Neural cell (in vitro differentiated cells): ENCODE measurements at regions not wholly inside any gene's neighbourhood (a gene's known extent, or its start where the extent isn't known, plus 50 kb on each side); places are given as distances from the start of the nearest gene placed in this dataset.

Source experiments
- H2AFZ ChIP-seq: fragments of 200-600, 300-800 bp; sonication (generic), shearing (Covaris generic); 2 replicates; pipeline ENCODE4 v1.6.0; 2014; ENCODE audit warnings: low read depth, mild to moderate bottlenecking, antibody characterized with exemption, low read length, moderate library complexity
- H3F3A ChIP-seq: fragments of 200-600 bp; shearing (Covaris generic); 2 replicates; pipeline ENCODE4 v1.6.1; 2016; ENCODE audit warnings: mild to moderate bottlenecking, moderate library complexity, mixed read lengths, antibody characterized with exemption, low read length; ENCODE audit not compliant: insufficient read depth, poor library complexity, severe bottlenecking
- H3K27ac ChIP-seq: fragments of 200-600, 300-800 bp; sonication (generic), shearing (Covaris generic); 2 replicates; pipeline ENCODE4 v1.5.1; 2014; ENCODE audit warnings: mild to moderate bottlenecking, low read length, moderate library complexity
- H3K27me3 ChIP-seq: fragments of 300-800, 200-600 bp; sonication (generic), shearing (Covaris generic); 2 replicates; pipeline ENCODE4 v1.6.0; 2014; ENCODE audit warnings: mild to moderate bottlenecking, low read depth, low read length, moderate library complexity; ENCODE audit not compliant: insufficient read depth
- H3K36me3 ChIP-seq: fragments of 300-800, 200-600 bp; sonication (generic), shearing (Covaris generic); 2 replicates; pipeline ENCODE4 v1.5.1; 2014; ENCODE audit warnings: mild to moderate bottlenecking, antibody characterized with exemption, low read length, moderate library complexity; ENCODE audit not compliant: insufficient read depth
- H3K4me2 ChIP-seq: fragments of 300-800, 200-600 bp; sonication (generic), shearing (Covaris generic); 2 replicates; pipeline ENCODE4 v1.6.0; 2014; ENCODE audit warnings: mild to moderate bottlenecking, low read length
- H3K4me3 ChIP-seq: fragments of 300-800, 200-600 bp; sonication (generic), shearing (Covaris generic); 2 replicates; pipeline ENCODE4 v1.5.1; 2014; ENCODE audit warnings: mild to moderate bottlenecking, low read length, moderate library complexity
- H3K79me2 ChIP-seq: fragments of 200-600 bp; shearing (Covaris generic); replicated peaks from 2 replicates; pipeline ENCODE4 v1.6.0; 2014; ENCODE audit warnings: mild to moderate bottlenecking, low read length, moderate library complexity; ENCODE audit not compliant: insufficient read depth
- H3K9ac ChIP-seq: fragments of 300-800, 200-600 bp; sonication (generic), shearing (Covaris generic); 2 replicates; pipeline ENCODE4 v1.6.1; 2016; ENCODE audit warnings: mild to moderate bottlenecking, low read length, mixed read lengths
- H3K9me2 ChIP-seq: fragments of 200-600 bp; shearing (Covaris generic); 2 replicates; pipeline ENCODE4 v1.6.1; 2016; ENCODE audit warnings: mild to moderate bottlenecking, low read length, mixed read lengths; ENCODE audit not compliant: insufficient read depth
- H3K9me3 ChIP-seq: fragments of 200-600, 300-800 bp; sonication (generic), shearing (Covaris generic); 2 replicates; pipeline ENCODE4 v1.6.1; 2016; ENCODE audit warnings: mild to moderate bottlenecking, mixed run types, low read length, moderate library complexity, mixed read lengths
- H4K20me1 ChIP-seq: fragments of 200-600 bp; shearing (Covaris generic); 2 replicates; pipeline ENCODE4 v1.6.1; 2016; ENCODE audit warnings: mild to moderate bottlenecking, mixed run types; ENCODE audit not compliant: insufficient read depth
- CTCF ChIP-seq: fragments of 450-650 bp; IDR thresholded peaks from 2 replicates; pipeline ENCODE4 v1.5.1; 2014; ENCODE audit warnings: antibody characterized with exemption, mild to moderate bottlenecking, moderate library complexity; ENCODE audit not compliant: poor library complexity, severe bottlenecking
- EP300 ChIP-seq: fragments of 450-650 bp; conservative IDR thresholded peaks from 2 replicates; pipeline ENCODE4 v1.6.1; 2014; ENCODE audit warnings: antibody characterized with exemption, mild to moderate bottlenecking, moderate library complexity; ENCODE audit not compliant: poor library complexity, severe bottlenecking
- EZH2 ChIP-seq: fragments of 200-600, 300-800 bp; shearing (Covaris generic), sonication (generic); IDR thresholded peaks from 2 replicates; pipeline ENCODE4 v1.6.1; 2014; ENCODE audit warnings: antibody characterized with exemption, low read length, borderline replicate concordance, mild to moderate bottlenecking; ENCODE audit not compliant: insufficient read depth, poor library complexity, severe bottlenecking
- MXI1 ChIP-seq: fragments of 450-650 bp; conservative IDR thresholded peaks from 2 replicates; pipeline ENCODE4 v1.6.1; 2014; ENCODE audit warnings: antibody characterized with exemption, mild to moderate bottlenecking; ENCODE audit not compliant: poor library complexity, severe bottlenecking
- POLR2AphosphoS5 ChIP-seq: IDR thresholded peaks from 2 replicates; pipeline ENCODE4 v1.6.1; 2012
- RAD21 ChIP-seq: fragments of 450-650 bp; conservative IDR thresholded peaks from 2 replicates; pipeline ENCODE4 v1.6.1; 2014; ENCODE audit warnings: antibody characterized with exemption, mild to moderate bottlenecking, moderate library complexity
- REST ChIP-seq: IDR thresholded peaks from 2 replicates; pipeline ENCODE4 v1.6.1; 2012; ENCODE audit warnings: borderline replicate concordance
- SMC3 ChIP-seq: fragments of 450-650 bp; conservative IDR thresholded peaks from 2 replicates; pipeline ENCODE4 v1.6.1; 2014; ENCODE audit warnings: antibody characterized with exemption, mild to moderate bottlenecking, moderate library complexity; ENCODE audit not compliant: poor library complexity
- TAF1 ChIP-seq: IDR thresholded peaks from 2 replicates; pipeline ENCODE4 v1.6.1; 2012; ENCODE audit warnings: low read depth

DNA sequence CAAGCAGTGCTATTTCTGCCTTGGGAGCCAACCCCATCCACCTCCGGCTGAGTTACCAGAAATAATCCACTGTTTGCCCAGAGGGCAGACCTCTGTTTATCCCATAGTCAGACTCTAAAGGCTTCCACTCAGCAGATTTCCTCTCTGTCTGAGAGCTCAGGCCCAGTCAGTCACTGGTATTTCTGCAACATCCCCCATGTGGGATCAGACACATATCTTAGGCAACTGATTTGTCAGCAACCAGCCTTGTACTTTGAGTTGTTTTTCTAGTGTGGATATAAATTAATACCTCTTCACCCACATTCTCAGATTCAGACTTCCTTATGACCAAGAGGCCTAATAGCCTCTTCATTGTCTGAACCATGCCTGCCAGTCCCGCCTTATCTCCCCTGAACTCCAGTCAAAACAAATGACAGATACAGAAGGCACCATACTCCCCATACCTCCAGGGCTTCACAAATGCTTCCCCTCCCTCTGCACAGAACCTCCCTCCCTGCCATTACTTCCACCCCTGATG lies 193.6 kb downstream of the FAM76B start:
- no peaks in the 10 kb centered on the region for H3K27me3 ChIP-seq
- no peaks in the 10 kb centered on the region for H4K20me1 ChIP-seq
- no peak overlapping the region for H2AFZ ChIP-seq
- no peak for TF ChIP-seq RAD21
- TF ChIP-seq POLR2AphosphoS5 = no peak
- no peak for TF ChIP-seq MXI1
- no peak for TF ChIP-seq EP300
- no peak for TF ChIP-seq CTCF
- no peak for TF ChIP-seq EZH2
- TF ChIP-seq TAF1 = no peak
- no peak for TF ChIP-seq SMC3
- no peak for TF ChIP-seq REST
- no peaks in the 10 kb centered on the region for H3K79me2 ChIP-seq
- no peak overlapping the region for H3K4me2 ChIP-seq
- H3K9me2 ChIP-seq = no peaks in the 10 kb centered on the region
- H3K36me3 ChIP-seq = no peaks in the 10 kb centered on the region
- H3K9ac ChIP-seq = no peak overlapping the region
- H3K27ac ChIP-seq = no peak overlapping the region
- no peaks in the 10 kb centered on the region for H3K9me3 ChIP-seq
- H3K4me3 ChIP-seq = no peak overlapping the region
- no peaks in the 10 kb centered on the region for H3F3A ChIP-seq

- H3K79me2 ChIP-seq = no peaks in the 10 kb centered on the region
- H3K27me3 ChIP-seq = no peaks in the 10 kb centered on the region
- H4K20me1 ChIP-seq = no peaks in the 10 kb centered on the region
- TF ChIP-seq POLR2AphosphoS5 (no peak), SMC3 (no peak), EP300 (no peak), TAF1 (no peak), EZH2 (no peak), REST (no peak)
- no peak overlapping the region for H3K27ac ChIP-seq
- no peak overlapping the region for H2AFZ ChIP-seq
- no peaks in the 10 kb centered on the region for H3K36me3 ChIP-seq
- no peak overlapping the region for H3K4me3 ChIP-seq
- H3K9me2 ChIP-seq = no peaks in the 10 kb centered on the region
- H3K9ac ChIP-seq = no peak overlapping the region
- no peaks in the 10 kb centered on the region for H3F3A ChIP-seq
- no peaks in the 10 kb centered on the region for H3K9me3 ChIP-seq
- H3K4me2 ChIP-seq = no peak overlapping the region
These were observed 194.0 kb downstream of the FAM76B start for GRCh38 chr11:95595541-95595940.
